ENCODE measurements at regions not wholly inside any gene's neighbourhood (a gene's known extent, or its start where the extent isn't known, plus 50 kb on each side); places are given as distances from the start of the nearest gene placed in this dataset.

DNA sequence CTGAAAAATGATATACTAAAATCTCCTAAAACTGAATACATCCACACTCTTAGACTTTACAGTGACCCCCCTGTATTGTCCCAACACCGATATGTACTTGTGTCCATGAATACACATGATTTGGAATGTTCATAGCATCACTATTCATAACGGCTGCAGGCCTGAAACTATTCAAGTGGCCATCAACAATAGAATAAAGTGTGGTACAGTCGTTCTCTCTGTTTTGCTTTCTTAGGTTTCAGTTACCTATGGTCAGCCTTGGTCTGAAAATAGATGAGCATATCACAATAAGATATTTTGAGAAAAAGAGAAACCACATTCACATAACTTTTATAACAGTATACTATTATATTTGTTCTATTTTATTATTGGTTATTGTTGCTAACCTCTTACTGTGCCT is 150.6 kb downstream of the ASCL4 start:
- Histone ChIP-seq H3K36me3 (replicated peaks in 1 of 2; ENCODE audit: control insufficient read depth in 1 of 2, insufficient read depth in 2 of 2, low read length in 1 of 2) (no peaks in the 10 kb centered on the region), H3K27ac (ENCODE audit: low read depth in 2 of 2, low read length in 1 of 2) (no peak overlapping the region), H3K4me1 (ENCODE audit: control insufficient read depth in 1 of 2, insufficient read depth in 2 of 2, low read depth in 1 of 2, low read length in 1 of 2) (no peaks in the 10 kb centered on the region), H3K9ac (no peak overlapping the region), H3K27me3 (ENCODE audit: insufficient read depth) (no peaks in the 10 kb centered on the region), H3K4me2 (no peak overlapping the region), H4K20me1 (ENCODE audit: insufficient read depth) (no peaks in the 10 kb centered on the region), H3K9me3 (no peaks in the 10 kb centered on the region), H3F3A (replicated peaks; ENCODE audit: insufficient read depth) (no peaks in the 10 kb centered on the region), H3K79me2 (ENCODE audit: insufficient read depth) (no peaks in the 10 kb centered on the region), H2AFZ (ENCODE audit: low read depth) (no peak overlapping the region), H3K9me2 (no peaks in the 10 kb centered on the region), H3K4me3 (ENCODE audit: low read depth in 2 of 2, low read length in 1 of 2) (no peak overlapping the region)
- POLR2A ChIA-PET: no interaction called here
- DNase-seq: no peak
- TF ChIP-seq, protein P1, sequence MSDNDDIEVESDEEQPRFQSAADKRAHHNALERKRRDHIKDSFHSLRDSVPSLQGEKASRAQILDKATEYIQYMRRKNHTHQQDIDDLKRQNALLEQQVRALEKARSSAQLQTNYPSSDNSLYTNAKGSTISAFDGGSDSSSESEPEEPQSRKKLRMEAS (IDR thresholded peaks at IDR 0.05; ENCODE audit: low read depth): no peak
- TF ChIP-seq, protein P2, sequence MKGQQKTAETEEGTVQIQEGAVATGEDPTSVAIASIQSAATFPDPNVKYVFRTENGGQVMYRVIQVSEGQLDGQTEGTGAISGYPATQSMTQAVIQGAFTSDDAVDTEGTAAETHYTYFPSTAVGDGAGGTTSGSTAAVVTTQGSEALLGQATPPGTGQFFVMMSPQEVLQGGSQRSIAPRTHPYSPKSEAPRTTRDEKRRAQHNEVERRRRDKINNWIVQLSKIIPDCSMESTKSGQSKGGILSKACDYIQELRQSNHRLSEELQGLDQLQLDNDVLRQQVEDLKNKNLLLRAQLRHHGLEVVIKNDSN (IDR thresholded peaks at IDR 0.05; ENCODE audit: borderline replicate concordance, low read depth): no peak
- TF ChIP-seq NFIC (IDR thresholded peaks at IDR 0.05; ENCODE audit: borderline replicate concordance): no peak
- no peak for TF ChIP-seq TEAD4 (IDR thresholded peaks at IDR 0.05; ENCODE audit: borderline replicate concordance, insufficient read depth)
- TF ChIP-seq, protein P3, sequence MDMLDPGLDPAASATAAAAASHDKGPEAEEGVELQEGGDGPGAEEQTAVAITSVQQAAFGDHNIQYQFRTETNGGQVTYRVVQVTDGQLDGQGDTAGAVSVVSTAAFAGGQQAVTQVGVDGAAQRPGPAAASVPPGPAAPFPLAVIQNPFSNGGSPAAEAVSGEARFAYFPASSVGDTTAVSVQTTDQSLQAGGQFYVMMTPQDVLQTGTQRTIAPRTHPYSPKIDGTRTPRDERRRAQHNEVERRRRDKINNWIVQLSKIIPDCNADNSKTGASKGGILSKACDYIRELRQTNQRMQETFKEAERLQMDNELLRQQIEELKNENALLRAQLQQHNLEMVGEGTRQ (IDR thresholded peaks at IDR 0.05; ENCODE audit: borderline replicate concordance, low read depth, low read length): no peak
- no peak for TF ChIP-seq FOXJ3 (CRISPR knock-in tag; IDR thresholded peaks at IDR 0.05)
- TF ChIP-seq FOXM1 (IDR thresholded peaks at IDR 0.05; ENCODE audit: low read depth): no peak
- TF ChIP-seq JUND (IDR thresholded peaks at IDR 0.05): no peak
- TF ChIP-seq, protein P4, sequence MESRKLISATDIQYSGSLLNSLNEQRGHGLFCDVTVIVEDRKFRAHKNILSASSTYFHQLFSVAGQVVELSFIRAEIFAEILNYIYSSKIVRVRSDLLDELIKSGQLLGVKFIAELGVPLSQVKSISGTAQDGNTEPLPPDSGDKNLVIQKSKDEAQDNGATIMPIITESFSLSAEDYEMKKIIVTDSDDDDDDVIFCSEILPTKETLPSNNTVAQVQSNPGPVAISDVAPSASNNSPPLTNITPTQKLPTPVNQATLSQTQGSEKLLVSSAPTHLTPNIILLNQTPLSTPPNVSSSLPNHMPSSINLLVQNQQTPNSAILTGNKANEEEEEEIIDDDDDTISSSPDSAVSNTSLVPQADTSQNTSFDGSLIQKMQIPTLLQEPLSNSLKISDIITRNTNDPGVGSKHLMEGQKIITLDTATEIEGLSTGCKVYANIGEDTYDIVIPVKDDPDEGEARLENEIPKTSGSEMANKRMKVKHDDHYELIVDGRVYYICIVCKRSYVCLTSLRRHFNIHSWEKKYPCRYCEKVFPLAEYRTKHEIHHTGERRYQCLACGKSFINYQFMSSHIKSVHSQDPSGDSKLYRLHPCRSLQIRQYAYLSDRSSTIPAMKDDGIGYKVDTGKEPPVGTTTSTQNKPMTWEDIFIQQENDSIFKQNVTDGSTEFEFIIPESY (IDR thresholded peaks at IDR 0.05; ENCODE audit: borderline replicate concordance, low read depth): no peak
- CTCF ChIA-PET: no interaction called here
- WGBS (ENCODE audit: low lambda C conversion rate): 21% methylated on average over 3 of the region's 3 CpGs

DNA sequence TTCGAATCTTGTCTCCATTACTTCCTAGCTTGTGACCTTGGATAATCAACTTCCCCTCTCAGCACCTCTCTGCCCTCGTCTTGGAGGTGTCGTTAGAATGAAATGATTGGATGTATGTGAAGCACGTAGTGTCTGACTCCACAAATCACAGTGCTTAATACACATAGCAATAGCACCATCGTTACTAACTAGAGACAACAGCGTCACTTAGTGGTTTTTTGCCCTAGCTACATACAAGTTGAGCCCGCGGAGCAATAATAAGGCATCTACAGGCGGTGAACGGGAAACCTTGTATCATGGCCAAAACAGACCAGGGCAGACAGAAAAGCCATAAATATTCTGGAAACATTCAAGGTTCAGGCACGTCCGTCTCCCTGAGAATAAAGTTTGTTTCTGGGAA is 154.9 kb downstream of the ASCL4 start:
- POLR2A ChIA-PET: no interaction called here
- H3K4me3 ChIP-seq (ENCODE audit: low read depth in 2 of 2, low read length in 1 of 2): no peak overlapping the region
- TF ChIP-seq, protein P5, sequence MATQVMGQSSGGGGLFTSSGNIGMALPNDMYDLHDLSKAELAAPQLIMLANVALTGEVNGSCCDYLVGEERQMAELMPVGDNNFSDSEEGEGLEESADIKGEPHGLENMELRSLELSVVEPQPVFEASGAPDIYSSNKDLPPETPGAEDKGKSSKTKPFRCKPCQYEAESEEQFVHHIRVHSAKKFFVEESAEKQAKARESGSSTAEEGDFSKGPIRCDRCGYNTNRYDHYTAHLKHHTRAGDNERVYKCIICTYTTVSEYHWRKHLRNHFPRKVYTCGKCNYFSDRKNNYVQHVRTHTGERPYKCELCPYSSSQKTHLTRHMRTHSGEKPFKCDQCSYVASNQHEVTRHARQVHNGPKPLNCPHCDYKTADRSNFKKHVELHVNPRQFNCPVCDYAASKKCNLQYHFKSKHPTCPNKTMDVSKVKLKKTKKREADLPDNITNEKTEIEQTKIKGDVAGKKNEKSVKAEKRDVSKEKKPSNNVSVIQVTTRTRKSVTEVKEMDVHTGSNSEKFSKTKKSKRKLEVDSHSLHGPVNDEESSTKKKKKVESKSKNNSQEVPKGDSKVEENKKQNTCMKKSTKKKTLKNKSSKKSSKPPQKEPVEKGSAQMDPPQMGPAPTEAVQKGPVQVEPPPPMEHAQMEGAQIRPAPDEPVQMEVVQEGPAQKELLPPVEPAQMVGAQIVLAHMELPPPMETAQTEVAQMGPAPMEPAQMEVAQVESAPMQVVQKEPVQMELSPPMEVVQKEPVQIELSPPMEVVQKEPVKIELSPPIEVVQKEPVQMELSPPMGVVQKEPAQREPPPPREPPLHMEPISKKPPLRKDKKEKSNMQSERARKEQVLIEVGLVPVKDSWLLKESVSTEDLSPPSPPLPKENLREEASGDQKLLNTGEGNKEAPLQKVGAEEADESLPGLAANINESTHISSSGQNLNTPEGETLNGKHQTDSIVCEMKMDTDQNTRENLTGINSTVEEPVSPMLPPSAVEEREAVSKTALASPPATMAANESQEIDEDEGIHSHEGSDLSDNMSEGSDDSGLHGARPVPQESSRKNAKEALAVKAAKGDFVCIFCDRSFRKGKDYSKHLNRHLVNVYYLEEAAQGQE (IDR thresholded peaks at IDR 0.05; ENCODE audit: low read depth, low read length): no peak
- TF ChIP-seq MXI1 (IDR thresholded peaks at IDR 0.05; ENCODE audit: low read depth, low read length) (no peak), EP300 (IDR thresholded peaks at IDR 0.05; ENCODE audit: borderline replicate concordance in 1 of 2, low read depth in 1 of 2, low read length in 1 of 2) (no peak), SIN3A (IDR thresholded peaks at IDR 0.05; ENCODE audit: borderline replicate concordance, low read depth, low read length) (no peak), JUND (IDR thresholded peaks at IDR 0.05) (no peak), GATA2 (CRISPR knock-in tag; IDR thresholded peaks at IDR 0.05) (no peak), NRF1 (IDR thresholded peaks at IDR 0.05; ENCODE audit: low read depth, low read length) (no peak), FOSL2 (IDR thresholded peaks at IDR 0.05; ENCODE audit: borderline replicate concordance, low read depth) (no peak), RAD21 (IDR thresholded peaks at IDR 0.05; ENCODE audit: low read length) (peak; percentile 64), ELF1 (IDR thresholded peaks at IDR 0.05) (no peak)
- TF ChIP-seq, protein P1 (IDR thresholded peaks at IDR 0.05; ENCODE audit: low read depth): no peak
- TF ChIP-seq, protein P4 (IDR thresholded peaks at IDR 0.05; ENCODE audit: borderline replicate concordance, low read depth): no peak

More for the DNA sequence above, 154.9 kb downstream of the ASCL4 start:
- 26% methylated on average over 12 of the region's 12 CpGs for WGBS (ENCODE audit: low lambda C conversion rate)
- no peak overlapping the region for H3K4me2 ChIP-seq
- no peak overlapping the region for H2AFZ ChIP-seq (ENCODE audit: low read depth)
- H3K27ac ChIP-seq (ENCODE audit: low read depth in 2 of 2, low read length in 1 of 2): no peak overlapping the region
- no peaks in the 10 kb centered on the region for H3K4me1 ChIP-seq (ENCODE audit: control insufficient read depth in 1 of 2, insufficient read depth in 2 of 2, low read depth in 1 of 2, low read length in 1 of 2)
- H3K9me2 ChIP-seq: no peaks in the 10 kb centered on the region
- H3F3A ChIP-seq (replicated peaks; ENCODE audit: insufficient read depth): no peaks in the 10 kb centered on the region
- peak; percentile 42 for DNase-seq
- no peaks in the 10 kb centered on the region for H3K9me3 ChIP-seq
- no peaks in the 10 kb centered on the region for H3K36me3 ChIP-seq (replicated peaks in 1 of 2; ENCODE audit: control insufficient read depth in 1 of 2, insufficient read depth in 2 of 2, low read length in 1 of 2)
- no peaks in the 10 kb centered on the region for H3K79me2 ChIP-seq (ENCODE audit: insufficient read depth)
- CTCF ChIA-PET: interaction anchor here (0.6 to 8.0 kb wide), 5 partner anchors 8 to 112 kb away, joined by 3 to 63 read pairs (median 10); no protein-coding TSS in a partner anchor
- H4K20me1 ChIP-seq (ENCODE audit: insufficient read depth): no peaks in the 10 kb centered on the region
- no peak overlapping the region for H3K9ac ChIP-seq
- H3K27me3 ChIP-seq (ENCODE audit: insufficient read depth): no peaks in the 10 kb centered on the region

Data from SK-N-SH (cell line).